ENCODE measurements at regions not wholly inside any gene's neighbourhood (a gene's known extent, or its start where the extent isn't known, plus 50 kb on each side); places are given as distances from the start of the nearest gene placed in this dataset.
A peak's percentile ranks its signal among the peaks of the same experiment; 100 is the strongest.

GRCh38 chr2:215530191-215530968 lies 94.5 kb upstream of the FN1 start:
- DNase-seq: peak; percentile 79

- DNase-seq: peak; percentile 77
Observed at GRCh38 chr2:215529271-215529670, 93.4 kb upstream of the FN1 start.

DNA sequence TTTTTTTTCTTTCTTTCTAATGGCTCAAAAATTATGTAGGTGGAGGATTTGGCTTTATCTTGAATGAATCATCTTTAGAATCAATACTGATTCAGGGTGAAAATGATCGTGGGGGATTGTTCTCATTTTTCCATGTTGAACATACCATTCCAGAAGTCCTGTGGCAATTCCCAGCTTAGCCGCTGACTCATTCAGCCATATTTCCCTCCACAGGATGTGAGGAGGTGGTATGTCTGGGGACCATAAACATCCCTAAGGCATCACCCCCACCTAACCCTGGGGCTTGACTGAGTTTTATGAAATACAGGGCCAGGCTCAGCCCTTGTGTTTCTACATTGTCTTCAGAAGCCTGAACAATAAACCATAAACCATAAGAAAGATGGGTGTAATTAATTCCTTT lies 92.7 kb upstream of the FN1 start:
- DNase-seq: peak; percentile 100

- DNase-seq: peak; percentile 86
Observed at GRCh38 chr2:215527736-215528135, 91.9 kb upstream of the FN1 start.

DNA sequence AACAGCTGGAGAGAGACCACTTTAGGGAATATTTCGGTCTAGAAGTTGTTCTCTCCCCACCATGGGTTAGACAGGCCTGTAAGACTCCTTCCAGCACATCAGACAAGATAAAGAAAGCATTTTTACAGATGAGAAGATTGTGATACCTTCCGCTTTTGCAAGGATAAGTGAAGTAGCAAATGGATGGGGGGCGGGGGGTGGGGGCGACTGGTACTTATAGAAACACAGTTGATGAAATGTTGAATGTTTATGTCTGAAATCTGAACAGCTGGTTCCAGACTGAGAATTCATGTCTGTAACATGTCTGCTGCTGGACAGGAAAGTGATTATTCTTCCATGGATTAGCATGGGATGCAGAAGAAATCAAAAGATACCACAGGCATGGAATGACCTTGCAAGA lies 90.5 kb upstream of the FN1 start:
- DNase-seq: no peak

DNA sequence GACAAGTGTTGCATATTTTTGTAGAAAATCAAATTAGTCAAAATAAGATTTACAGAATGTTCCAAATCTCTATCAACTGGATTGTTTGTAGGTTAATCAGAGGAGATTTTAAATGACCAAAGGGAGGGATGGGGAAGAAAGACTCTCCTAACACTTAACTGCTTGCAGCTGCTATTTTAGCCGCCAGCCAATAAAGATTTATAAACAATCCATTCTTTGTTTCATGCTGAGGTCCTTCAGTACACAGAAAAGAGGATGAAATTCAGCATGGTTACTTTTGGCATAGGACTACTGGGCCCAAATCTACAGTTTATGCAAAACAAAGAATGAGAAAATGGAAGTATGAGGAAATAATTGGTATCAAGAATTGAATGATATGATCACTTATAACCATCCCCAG lies 86.4 kb upstream of the FN1 start:
- no peak for DNase-seq

- peak; percentile 41 for DNase-seq
Observed at GRCh38 chr2:215521031-215521430, 85.2 kb upstream of the FN1 start.

DNA sequence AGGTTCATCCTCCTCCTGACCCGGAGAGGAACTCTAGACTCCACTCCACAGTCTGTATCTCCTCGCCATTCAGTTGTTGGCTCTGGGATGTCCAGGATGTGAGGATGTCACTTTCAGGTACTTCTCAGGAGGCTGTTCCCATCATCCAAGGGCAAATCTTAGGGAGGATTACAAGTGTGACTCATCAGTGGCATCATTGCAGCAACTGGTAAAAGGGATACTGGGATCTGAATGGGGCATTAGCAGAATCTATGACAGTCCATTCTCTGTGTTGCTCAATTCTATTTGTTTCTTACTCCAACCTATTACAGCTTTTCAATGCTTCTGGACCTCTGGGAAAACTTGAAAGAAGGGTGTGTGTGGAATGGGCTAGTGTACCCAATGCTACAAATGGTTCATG lies 81.5 kb upstream of the FN1 start:
- DNase-seq: no peak

GRCh38 chr2:215514516-215514915 lies 78.6 kb upstream of the FN1 start:
- no peak for DNase-seq

DNA sequence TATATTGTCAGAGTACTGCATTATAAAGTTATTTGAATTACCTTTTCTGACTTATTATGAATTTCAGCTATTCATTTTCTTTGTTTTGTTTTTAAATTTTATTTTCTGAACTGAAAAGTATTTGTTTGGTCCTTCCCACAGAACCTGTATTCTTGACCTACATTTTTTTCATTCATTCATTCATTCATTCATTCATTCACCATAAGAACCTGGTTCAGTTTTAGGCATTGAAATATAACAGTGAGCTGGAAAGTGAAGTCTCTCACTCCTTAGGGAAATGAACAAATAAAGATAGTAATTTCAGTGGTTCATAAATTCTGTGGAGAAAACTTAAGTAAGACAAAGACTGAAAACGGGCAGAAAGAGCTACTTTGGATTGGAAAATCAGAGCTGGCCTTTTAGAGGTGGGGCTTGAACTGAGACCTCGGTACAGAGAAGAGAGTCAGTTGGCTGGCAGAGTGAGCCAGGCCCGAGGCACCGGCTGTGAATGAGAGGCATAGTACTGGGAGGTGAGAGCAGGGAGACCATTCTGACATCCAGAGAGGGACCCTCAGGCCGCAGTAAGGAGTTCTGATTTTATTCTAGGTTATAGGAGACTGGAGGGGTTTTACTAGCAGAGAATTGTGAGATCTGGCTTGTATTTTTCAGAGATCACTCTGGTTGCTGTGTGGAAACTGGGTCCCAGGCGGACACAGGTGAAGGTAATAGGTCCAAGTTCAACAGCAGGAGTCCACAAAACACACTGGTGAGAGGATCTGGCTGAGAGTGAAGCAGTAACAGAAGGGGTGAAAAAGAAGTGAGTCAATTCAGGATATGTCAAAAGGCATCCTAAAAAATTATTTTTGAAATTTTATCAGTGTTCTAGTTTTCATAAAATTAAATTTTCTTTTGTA lies 75.8 kb upstream of the FN1 start:
- no peak for DNase-seq

DNA sequence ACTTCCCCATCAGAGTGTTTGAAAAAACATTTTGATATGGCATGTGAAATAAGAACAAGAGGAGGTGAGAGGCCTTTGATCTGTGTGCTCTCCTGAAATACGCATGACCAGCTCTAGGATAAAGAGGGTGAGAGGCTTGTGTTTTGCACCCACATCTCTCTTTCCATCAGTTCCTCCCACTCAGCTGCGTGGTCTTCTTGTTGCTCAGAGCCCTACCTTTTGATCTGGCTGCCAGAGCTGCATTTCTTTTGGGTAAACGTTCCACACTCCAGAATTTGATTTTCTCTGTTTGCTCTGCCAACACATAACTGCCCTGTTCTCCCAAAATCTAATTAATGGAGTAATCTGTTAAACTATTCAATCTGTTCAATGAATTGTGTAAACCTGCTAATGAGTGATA lies 72.0 kb upstream of the FN1 start:
- DNase-seq: no peak

DNA sequence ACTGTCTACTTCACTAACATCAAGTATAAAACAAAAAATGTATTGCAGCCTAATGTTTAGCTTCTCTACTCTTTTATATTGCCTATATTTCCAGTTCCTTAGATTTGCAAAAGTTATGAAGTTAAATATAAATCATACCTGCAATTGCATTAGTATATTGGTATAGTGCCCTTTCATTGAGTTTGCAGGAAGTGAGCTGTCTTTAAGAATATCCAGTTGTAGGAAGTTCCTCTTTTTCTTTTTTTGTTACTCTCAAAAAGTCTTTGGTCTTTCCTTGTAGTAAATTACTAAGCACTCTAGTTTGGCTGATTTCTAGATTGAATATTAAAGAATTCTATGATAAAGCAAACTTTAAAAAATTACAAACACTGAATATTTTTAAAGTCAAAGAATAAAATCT lies 71.3 kb upstream of the FN1 start:
- no peak for DNase-seq

GRCh38 chr2:215506604-215506990 lies 70.7 kb upstream of the FN1 start:
- DNase-seq: no peak

DNA sequence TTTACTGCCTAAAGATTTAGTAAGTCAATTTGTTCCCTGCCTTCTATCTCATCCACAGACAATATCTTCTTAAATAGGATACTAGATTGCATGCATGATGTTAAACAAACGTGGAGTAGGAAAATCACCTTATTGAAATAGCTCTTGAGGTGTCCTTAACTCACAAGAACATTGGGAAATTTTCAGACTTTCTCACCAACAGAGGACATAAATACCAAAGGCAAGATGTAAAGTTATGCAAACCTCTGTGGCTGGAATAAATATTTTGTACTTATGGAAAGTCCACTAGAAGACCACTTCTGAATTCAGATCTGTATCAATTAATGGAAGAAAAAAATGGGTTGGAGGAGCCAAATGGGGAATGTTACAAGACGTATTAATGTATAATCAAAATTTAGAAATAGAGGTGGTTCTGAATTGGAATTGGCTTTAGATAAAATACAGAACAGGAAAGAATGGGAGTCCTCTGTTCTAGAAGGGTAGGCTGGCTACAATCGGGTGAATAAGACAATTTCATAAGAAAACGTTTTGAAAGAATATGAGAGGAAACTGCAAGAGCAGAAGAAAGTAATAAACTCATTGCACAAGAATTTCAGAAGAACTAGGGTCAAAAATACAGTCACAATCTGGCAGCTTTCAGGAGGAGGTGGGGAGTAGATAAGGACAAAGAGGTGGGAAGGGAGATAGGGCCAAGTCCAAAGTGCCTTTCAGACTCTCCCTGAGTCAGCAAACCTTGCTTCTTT lies 69.3 kb upstream of the FN1 start:
- DNase-seq: peak; percentile 82

DNA sequence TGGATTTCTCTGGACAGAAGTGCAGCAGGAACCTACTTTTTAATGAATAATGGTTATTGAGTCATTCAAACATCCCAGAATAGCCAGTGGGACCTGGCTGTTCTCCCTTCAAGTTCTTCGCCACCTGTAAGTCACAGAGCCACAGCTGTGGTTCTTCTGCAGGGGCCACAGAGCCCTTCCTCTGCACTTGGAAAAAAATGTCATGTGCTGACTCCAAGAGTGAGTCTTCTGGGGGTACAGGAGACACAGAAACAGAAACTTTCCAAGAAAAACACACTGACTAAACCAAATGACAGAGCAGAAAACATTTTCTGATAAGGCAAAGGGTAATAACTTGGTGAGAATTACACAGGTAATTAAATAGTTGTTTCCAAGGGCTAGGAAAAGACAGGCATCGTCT lies 68.7 kb upstream of the FN1 start:
- peak; percentile 7 for DNase-seq

DNA sequence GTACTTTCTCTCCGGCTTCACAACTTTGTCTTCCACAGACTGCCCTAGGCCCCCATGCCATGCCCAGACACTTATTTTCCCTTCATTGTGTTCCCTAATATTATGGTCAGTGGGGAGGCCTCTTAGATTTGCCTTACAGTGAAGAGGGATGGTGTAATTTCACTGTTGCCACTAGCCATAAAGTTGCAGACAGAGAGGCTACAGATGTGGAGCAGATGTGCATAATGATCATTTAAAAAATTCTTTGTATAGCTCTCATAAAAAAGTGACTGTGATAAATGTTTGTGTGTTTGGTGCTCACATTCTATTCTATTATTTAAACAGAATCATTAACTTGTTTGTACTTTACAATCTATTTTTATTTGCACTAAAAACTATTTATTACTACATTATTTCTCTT lies 67.5 kb upstream of the FN1 start:
- DNase-seq: no peak

- no peak for DNase-seq
Observed at GRCh38 chr2:215500466-215500865, 64.6 kb upstream of the FN1 start.

DNA sequence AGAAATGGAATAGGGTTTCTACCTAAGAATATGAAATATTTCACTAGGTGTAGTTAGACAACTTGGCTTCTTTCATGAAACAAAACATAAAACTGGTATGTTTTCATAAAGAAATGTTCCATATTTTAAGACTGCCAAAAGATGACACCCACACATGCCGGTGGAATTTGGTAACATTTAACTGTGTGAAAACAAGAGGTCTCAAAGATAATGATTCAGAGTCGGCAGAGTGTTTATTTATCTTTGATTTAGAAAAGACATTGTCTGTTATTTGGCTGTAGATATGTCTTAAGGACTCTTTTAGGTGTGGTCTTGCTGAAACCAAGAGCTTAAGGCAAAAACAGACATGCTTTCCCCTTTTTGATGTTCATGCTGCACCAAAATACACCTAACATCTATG lies 63.5 kb upstream of the FN1 start:
- DNase-seq: peak; percentile 59

GRCh38 chr2:215498431-215498830 lies 62.6 kb upstream of the FN1 start:
- DNase-seq: peak; percentile 43

GRCh38 chr2:215493376-215493775 lies 57.5 kb upstream of the FN1 start:
- no peak for DNase-seq

GRCh38 chr2:215489288-215489848 lies 53.5 kb upstream of the FN1 start:
- DNase-seq: no peak

DNA sequence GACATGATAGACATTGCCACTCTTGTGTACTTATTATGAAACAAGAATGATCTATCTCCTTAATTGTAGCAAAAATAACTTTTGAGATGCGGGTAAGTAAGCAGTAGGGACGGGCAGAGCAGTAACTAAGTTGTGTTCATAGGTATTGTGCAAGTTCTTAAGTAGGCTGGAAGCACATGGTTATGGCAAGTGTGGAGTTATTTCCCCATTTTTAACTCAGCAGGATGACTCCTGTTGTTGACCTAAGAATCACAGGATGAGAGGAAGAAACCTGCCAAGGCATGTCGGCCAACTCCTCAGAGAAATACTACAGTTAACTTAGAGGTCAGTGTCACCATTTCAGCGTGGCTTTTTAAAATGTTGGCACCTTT lies 51.1 kb upstream of the FN1 start:
- no peak for DNase-seq

DNA sequence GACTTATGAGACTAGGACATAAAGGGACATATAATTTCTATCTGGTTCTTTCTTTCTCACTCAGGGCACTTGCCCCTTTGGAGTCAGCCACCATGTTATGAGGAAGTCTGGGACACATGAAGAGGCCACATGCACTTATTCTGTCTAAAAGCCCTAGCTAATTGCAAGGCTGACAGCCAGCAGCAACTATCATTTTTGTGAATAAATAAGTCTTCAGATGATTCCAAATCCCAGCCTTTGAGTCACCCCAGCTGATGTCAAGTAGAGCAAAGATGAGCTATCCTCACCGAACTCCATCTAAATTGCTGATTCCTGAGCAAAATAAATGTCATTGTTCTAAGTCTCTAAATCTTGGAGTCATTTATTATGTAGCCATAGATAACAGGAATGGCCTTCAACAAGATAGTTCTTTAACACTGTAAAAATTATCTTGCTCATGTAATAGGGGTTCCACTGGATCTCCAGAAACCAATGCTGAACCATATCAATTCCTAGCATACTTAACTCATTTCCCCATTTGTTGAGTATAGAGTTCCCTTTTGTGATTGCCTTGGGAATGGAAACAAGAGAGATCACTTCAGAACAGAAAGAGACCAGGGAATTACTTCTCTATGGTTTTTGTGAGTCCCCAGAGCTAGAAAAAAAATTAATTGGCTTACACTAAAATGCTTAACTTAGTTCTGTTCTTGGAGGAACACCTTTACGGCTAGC lies 50.6 kb upstream of the FN1 start:
- DNase-seq: no peak
